Endodermal cell (in vitro differentiated cells): ENCODE measurements at regions not wholly inside any gene's neighbourhood (a gene's known extent, or its start where the extent isn't known, plus 50 kb on each side); places are given as distances from the start of the nearest gene placed in this dataset.

Experiments
- DNase-seq: peaks from one replicate; pipeline ENCODE4 v3.0.0-alpha.2; 2017
- H3K27ac ChIP-seq: 2 replicates; pipeline ENCODE4 v1.5.1; 2013; ENCODE audit warnings: mild to moderate bottlenecking, low read depth, low read length, moderate library complexity
- H3K27me3 ChIP-seq: 2 replicates; pipeline ENCODE4 v1.6.1; 2013; ENCODE audit warnings: mild to moderate bottlenecking, low read length, moderate library complexity; ENCODE audit not compliant: insufficient read depth, control insufficient read depth, poor library complexity, severe bottlenecking
- H3K36me3 ChIP-seq: 2 replicates; pipeline ENCODE4 v1.7.0; 2013; ENCODE audit warnings: mild to moderate bottlenecking, low read length, moderate library complexity; ENCODE audit not compliant: control insufficient read depth, insufficient read depth
- H3K4me1 ChIP-seq: one replicate; pipeline ENCODE4 v1.7.0; 2013; ENCODE audit warnings: low read length; ENCODE audit not compliant: control insufficient read depth, insufficient read depth
- H3K4me3 ChIP-seq: 2 replicates; pipeline ENCODE4 v1.5.1; 2013; ENCODE audit warnings: mild to moderate bottlenecking, low read length, moderate library complexity
- H3K9ac ChIP-seq: 2 replicates; pipeline ENCODE4 v1.6.1; 2013; ENCODE audit warnings: mild to moderate bottlenecking, low read length, moderate library complexity; ENCODE audit not compliant: poor library complexity, severe bottlenecking; ENCODE audit errors: extremely low read depth
- H3K9me3 ChIP-seq: 2 replicates; pipeline ENCODE4 v1.6.1; 2013; ENCODE audit warnings: mild to moderate bottlenecking, low read length, moderate library complexity; ENCODE audit not compliant: control insufficient read depth
- H3K27ac Mint-ChIP-seq: 2 replicates; pipeline ENCODE4 v1.8.0; 2020; ENCODE audit warnings: mixed read lengths
- H3K27me3 Mint-ChIP-seq: 2 replicates; pipeline ENCODE4 v1.8.0; 2021; ENCODE audit warnings: mild to moderate bottlenecking, mixed read lengths; ENCODE audit not compliant: insufficient read depth
- H3K36me3 Mint-ChIP-seq: 2 replicates; pipeline ENCODE4 v1.8.0; 2020; ENCODE audit warnings: low read depth, mixed read lengths
- H3K4me1 Mint-ChIP-seq: 2 replicates; pipeline ENCODE4 v1.8.0; 2020; ENCODE audit warnings: mixed read lengths
- H3K4me3 Mint-ChIP-seq: 2 replicates; pipeline ENCODE4 v1.8.0; 2020; ENCODE audit warnings: mild to moderate bottlenecking, moderate library complexity, mixed read lengths
- H3K9me3 Mint-ChIP-seq: 2 replicates; pipeline ENCODE4 v1.8.0; 2020; ENCODE audit warnings: mild to moderate bottlenecking, mixed read lengths
- CTCF ChIP-seq: fragments of 200-600 bp; sonication (generic); conservative IDR thresholded peaks from 2 replicates; pipeline ENCODE4 v1.5.0; 2021; ENCODE audit warnings: antibody characterized with exemption, mild to moderate bottlenecking
- WGBS, 2 experiments: methylation state at CpG; one replicate each; pipeline versions ENCODE4 v1.1.5 to v1.1.7; 2013; ENCODE audit warnings: missing lambda C conversion rate in 2 of 2, mixed read lengths in 1 of 2; ENCODE audit not compliant: insufficient coverage in 1 of 2, insufficient read length in 1 of 2; 5-methylcytosine and 5-hydroxymethylcytosine counted together

- Mint-ChIP-seq H3K27ac (no peak overlapping the region), H3K27me3 (no peaks in the 10 kb centered on the region), H3K36me3 (no peaks in the 10 kb centered on the region), H3K4me1 (no peaks in the 10 kb centered on the region), H3K4me3 (no peak overlapping the region), H3K9me3 (no peaks in the 10 kb centered on the region)
- no peak overlapping the region for H3K9ac ChIP-seq
- TF ChIP-seq CTCF = no peak
- H3K27ac ChIP-seq = no peak overlapping the region
- no peaks in the 10 kb centered on the region for H3K4me1 ChIP-seq
- no peaks in the 10 kb centered on the region for H3K27me3 ChIP-seq
- H3K36me3 ChIP-seq = no peaks in the 10 kb centered on the region
- DNase-seq = no peak
- no peaks in the 10 kb centered on the region for H3K9me3 ChIP-seq
- no CpG with 5 or more reads among the region's 1 CpG for WGBS, 2 experiments
- no peak overlapping the region for H3K4me3 ChIP-seq
Observed at GRCh38 chr5:120907953-120908352, 443.9 kb downstream of the PRR16 start.

GRCh38 chr5:120910629-120911028 is 446.5 kb downstream of the PRR16 start:
- no peak overlapping the region for H3K4me3 ChIP-seq
- no peaks in the 10 kb centered on the region for H3K4me1 ChIP-seq
- Mint-ChIP-seq H3K36me3 (no peaks in the 10 kb centered on the region), H3K9me3 (no peaks in the 10 kb centered on the region), H3K4me1 (no peaks in the 10 kb centered on the region), H3K27ac (no peak overlapping the region), H3K27me3 (no peaks in the 10 kb centered on the region), H3K4me3 (no peak overlapping the region)
- no peak for DNase-seq
- TF ChIP-seq CTCF = no peak
- H3K9ac ChIP-seq = no peak overlapping the region
- no peaks in the 10 kb centered on the region for H3K9me3 ChIP-seq
- no peak overlapping the region for H3K27ac ChIP-seq
- WGBS, 2 experiments = 84 to 100% methylated on average over 1 of the region's 1 CpG
- H3K27me3 ChIP-seq = no peaks in the 10 kb centered on the region
- H3K36me3 ChIP-seq = no peaks in the 10 kb centered on the region

- no peaks in the 10 kb centered on the region for H3K9me3 Mint-ChIP-seq
Observed at GRCh38 chr5:120913396-120913795, 449.3 kb downstream of the PRR16 start.

More at GRCh38 chr5:120913396-120913795, 449.3 kb downstream of the PRR16 start:
- WGBS, 2 experiments = 80 to 90% methylated on average over 1 to 2 of the region's 2 CpGs
- Histone ChIP-seq H3K4me1 (no peaks in the 10 kb centered on the region), H3K4me3 (no peak overlapping the region), H3K9ac (no peak overlapping the region), H3K36me3 (no peaks in the 10 kb centered on the region), H3K27me3 (no peaks in the 10 kb centered on the region), H3K27ac (no peak overlapping the region), H3K9me3 (no peaks in the 10 kb centered on the region)
- Mint-ChIP-seq H3K27me3 (no peaks in the 10 kb centered on the region), H3K4me3 (no peak overlapping the region), H3K36me3 (no peaks in the 10 kb centered on the region), H3K4me1 (no peaks in the 10 kb centered on the region), H3K27ac (no peak overlapping the region)
- no peak for DNase-seq
- no peak for TF ChIP-seq CTCF
